K562 (cell line): ENCODE measurements at regions not wholly inside any gene's neighbourhood (a gene's known extent, or its start where the extent isn't known, plus 50 kb on each side); places are given as distances from the start of the nearest gene placed in this dataset.

Experiments used
- SREBF2 ChIP-seq: sonication (generic); formaldehyde crosslinking; IDR thresholded peaks from 2 replicates; pipeline ENCODE4 v1.4.0; 2020; ENCODE audit warnings: mild to moderate bottlenecking, missing genetic modification reagents
- ZFX ChIP-seq: sonication (generic); formaldehyde crosslinking; IDR thresholded peaks from 2 replicates; pipeline ENCODE4 v1.8.0; 2022; ENCODE audit warnings: mild to moderate bottlenecking, missing genetic modification reagents, moderate library complexity
- ZNF318 ChIP-seq, 2 experiments: fragments of 450-650 bp; IDR thresholded peaks; 2 replicates each; pipeline ENCODE4 v1.6.1; 2016; ENCODE audit warnings: mild to moderate bottlenecking in 2 of 2, borderline replicate concordance in 1 of 2, low read depth in 1 of 2, moderate library complexity in 1 of 2

- TF ChIP-seq ZNF318 (IDR thresholded peaks at IDR 0.05; ENCODE audit: borderline replicate concordance in 1 of 2, low read depth in 1 of 2) (no peak), ZFX (no peak), SREBF2 (CRISPR knock-in tag) (no peak)
Measured at GRCh38 chr15:95588056-95588455, 742.4 kb upstream of the NR2F2 start (continued).
